Sigmoid colon (tissue), 6 donors: ENCODE measurements at regions not wholly inside any gene's neighbourhood (a gene's known extent, or its start where the extent isn't known, plus 50 kb on each side); places are given as distances from the start of the nearest gene placed in this dataset.
"Not testable (repeated sequence)": the region's sequence is repeated elsewhere in the genome, so short reads cannot be mapped to it uniquely, and the experiment has no call there.

Experiments used
- DNase-seq: peaks from one replicate; pipeline ENCODE4 v3.0.0-alpha.2; 2019
- H3K27ac ChIP-seq, 4 donors: fragments of 200-600 bp; sonication (generic); one replicate each; pipeline ENCODE4 v1.5.1; 2016 to 2019; ENCODE audit warnings: mild to moderate bottlenecking in 1 of 4
- H3K27me3 ChIP-seq, 3 donors: fragments of 200-600 bp; sonication (generic); one replicate each; pipeline ENCODE4 v1.5.1; 2019; ENCODE audit warnings: mild to moderate bottlenecking in 1 of 3
- H3K36me3 ChIP-seq, 4 donors: fragments of 200-600 bp; sonication (generic); one replicate each; pipeline ENCODE4 v1.5.1; 2016 to 2019
- H3K4me1 ChIP-seq, 4 donors: fragments of 200-600 bp; sonication (generic); one replicate each; pipeline ENCODE4 v1.5.1; 2017 to 2019
- H3K4me3 ChIP-seq, 4 donors: fragments of 200-600 bp; sonication (generic); one replicate each; pipeline ENCODE4 v1.5.1; 2017 to 2019; ENCODE audit warnings: mild to moderate bottlenecking in 2 of 4, moderate library complexity in 1 of 4
- H3K9me3 ChIP-seq, 4 donors: fragments of 200-600 bp in 3 of 4; sonication (generic) in 3 of 4; one replicate each; pipeline versions ENCODE4 v1.5.1 to v1.6.1; 2013 to 2019
- EP300 ChIP-seq, 4 donors: sonication (generic); formaldehyde crosslinking; IDR thresholded peaks; one replicate each; pipeline ENCODE4 v1.6.1; 2017; ENCODE audit warnings: antibody characterized with exemption in 4 of 4
- POLR2A ChIP-seq, 2 donors: fragments of 450-650 bp; IDR thresholded peaks; one replicate each; pipeline ENCODE4 v1.6.1; 2016; ENCODE audit warnings: antibody characterized with exemption in 2 of 2, mild to moderate bottlenecking in 2 of 2, moderate library complexity in 2 of 2
- POLR2AphosphoS5 ChIP-seq, 4 donors: sonication (generic); formaldehyde crosslinking; IDR thresholded peaks; one replicate each; pipeline ENCODE4 v1.6.1; 2017; ENCODE audit warnings: antibody characterized with exemption in 4 of 4
- WGBS, 2 donors: extraction: QIAGEN DNeasy Blood & Tissue Kit; methylation state at CpG; one replicate each; pipeline ENCODE4 v1.1.7; 2013; 5-methylcytosine and 5-hydroxymethylcytosine counted together
- intact Hi-C: fragments of 100-400 bp; cut with DNase I; formaldehyde crosslinking; loops from one replicate; pipeline ENCODE4 v1.15.1; 2023
- TF ChIP-seq, protein P1 (sequence below), 4 experiments: fragments of 450-650 bp in 3 of 4; fragments of 200-600 bp in 1 of 4; IDR thresholded peaks; one replicate each; pipeline ENCODE4 v1.5.1; 2016 to 2019; ENCODE audit warnings: antibody characterized with exemption in 4 of 4, mild to moderate bottlenecking in 3 of 4, moderate library complexity in 2 of 4
- donor health status: healthy with polysubstance abuse.
- donor health status: healthy.

GRCh38 chr13:50174630-50175029 is 159.4 kb downstream of the KCNRG start:
- H3K27me3 ChIP-seq: no peaks in the 10 kb centered on the region
- H3K4me3 ChIP-seq: no peak overlapping the region
- no peaks in the 10 kb centered on the region for H3K4me1 ChIP-seq
- no peak overlapping the region for H3K27ac ChIP-seq
- 92 to 94% methylated on average over 1 of the region's 1 CpG for WGBS, 2 donors
- intact Hi-C loops: loop anchor here (5.0 kb wide), 1 partner anchor 358 kb away; no protein-coding TSS in a partner anchor
- H3K9me3 ChIP-seq: no peaks in the 10 kb centered on the region
- DNase-seq: no peak
- no peak for TF ChIP-seq POLR2AphosphoS5 (IDR thresholded peaks at IDR 0.05)
- TF ChIP-seq, protein P1, sequence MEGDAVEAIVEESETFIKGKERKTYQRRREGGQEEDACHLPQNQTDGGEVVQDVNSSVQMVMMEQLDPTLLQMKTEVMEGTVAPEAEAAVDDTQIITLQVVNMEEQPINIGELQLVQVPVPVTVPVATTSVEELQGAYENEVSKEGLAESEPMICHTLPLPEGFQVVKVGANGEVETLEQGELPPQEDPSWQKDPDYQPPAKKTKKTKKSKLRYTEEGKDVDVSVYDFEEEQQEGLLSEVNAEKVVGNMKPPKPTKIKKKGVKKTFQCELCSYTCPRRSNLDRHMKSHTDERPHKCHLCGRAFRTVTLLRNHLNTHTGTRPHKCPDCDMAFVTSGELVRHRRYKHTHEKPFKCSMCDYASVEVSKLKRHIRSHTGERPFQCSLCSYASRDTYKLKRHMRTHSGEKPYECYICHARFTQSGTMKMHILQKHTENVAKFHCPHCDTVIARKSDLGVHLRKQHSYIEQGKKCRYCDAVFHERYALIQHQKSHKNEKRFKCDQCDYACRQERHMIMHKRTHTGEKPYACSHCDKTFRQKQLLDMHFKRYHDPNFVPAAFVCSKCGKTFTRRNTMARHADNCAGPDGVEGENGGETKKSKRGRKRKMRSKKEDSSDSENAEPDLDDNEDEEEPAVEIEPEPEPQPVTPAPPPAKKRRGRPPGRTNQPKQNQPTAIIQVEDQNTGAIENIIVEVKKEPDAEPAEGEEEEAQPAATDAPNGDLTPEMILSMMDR (IDR thresholded peaks at IDR 0.05): no peak
- TF ChIP-seq EP300 (IDR thresholded peaks at IDR 0.05): no peak
- TF ChIP-seq POLR2A (IDR thresholded peaks at IDR 0.05): no peak
- no peaks in the 10 kb centered on the region for H3K36me3 ChIP-seq

- Histone ChIP-seq H3K4me3 (no peak overlapping the region), H3K9me3 (no peaks in the 10 kb centered on the region), H3K27ac (no peak overlapping the region), H3K4me1 (no peaks in the 10 kb centered on the region), H3K27me3 (no peaks in the 10 kb centered on the region), H3K36me3 (no peaks in the 10 kb centered on the region)
- 88 to 92% methylated on average over 1 of the region's 1 CpG for WGBS, 2 donors
- intact Hi-C loops: no loop called here
- no peak for DNase-seq
- TF ChIP-seq EP300 (IDR thresholded peaks at IDR 0.05): no peak
- TF ChIP-seq POLR2A (IDR thresholded peaks at IDR 0.05): no peak
- TF ChIP-seq, protein P1 (IDR thresholded peaks at IDR 0.05): no peak
- TF ChIP-seq POLR2AphosphoS5 (IDR thresholded peaks at IDR 0.05): no peak
Measured at GRCh38 chr13:50179977-50180376, 164.7 kb downstream of the KCNRG start.

DNA sequence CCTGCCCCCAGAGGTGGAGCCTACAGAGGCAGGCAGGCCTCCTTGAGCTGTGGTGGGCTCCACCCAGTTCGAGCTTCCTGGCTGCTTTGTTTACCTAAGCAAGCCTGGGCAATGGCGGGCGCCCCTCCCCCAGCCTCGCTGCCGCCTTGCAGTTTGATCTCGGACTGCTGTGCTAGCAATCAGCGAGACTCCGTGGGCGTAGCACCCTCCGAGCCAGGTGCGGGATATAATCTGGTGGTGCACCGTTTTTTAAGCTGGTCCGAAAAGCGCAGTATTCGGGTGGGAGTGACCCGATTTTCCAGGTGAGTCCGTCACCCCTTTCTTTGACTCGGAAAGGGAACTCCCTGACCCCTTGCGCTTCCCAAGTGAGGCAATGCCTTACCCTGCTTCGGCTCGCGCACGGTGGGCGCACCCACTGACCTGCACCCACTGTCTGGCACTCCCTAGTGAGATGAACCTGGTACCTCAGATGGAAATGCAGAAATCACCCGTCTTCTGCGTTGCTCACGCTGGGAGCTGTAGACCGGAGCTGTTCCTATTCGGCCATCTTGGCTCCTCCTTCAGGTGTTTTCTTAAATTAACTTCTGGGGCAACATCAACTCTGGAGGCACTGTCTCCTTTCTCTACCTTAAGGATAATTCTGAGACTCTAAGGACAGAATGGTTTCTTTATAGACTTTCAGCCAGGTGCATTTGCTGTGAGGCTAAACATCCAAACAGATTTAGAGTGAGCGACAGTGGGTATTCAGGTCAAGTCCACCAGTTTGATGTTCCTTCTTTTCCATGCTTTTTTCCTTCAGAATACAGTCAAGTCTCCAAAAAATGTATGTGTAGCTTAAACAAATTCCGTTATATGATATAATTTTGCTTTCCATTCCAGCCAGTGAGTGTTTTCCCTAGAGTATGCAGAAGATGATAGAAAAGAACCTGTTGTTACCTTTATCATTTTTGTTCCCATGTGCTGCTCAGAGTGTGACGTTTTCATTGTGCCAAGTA is 170.8 kb downstream of the KCNRG start:
- H3K36me3 ChIP-seq, H3K4me1 ChIP-seq, intact Hi-C loops, H3K27ac ChIP-seq, H3K9me3 ChIP-seq, DNase-seq, H3K4me3 ChIP-seq, H3K27me3 ChIP-seq: not testable (repeated sequence)
- 34 to 82% methylated on average over 31 of the region's 32 CpGs for WGBS, 2 donors

- no peaks in the 10 kb centered on the region for H3K9me3 ChIP-seq
- no peaks in the 10 kb centered on the region for H3K27me3 ChIP-seq
- 87 to 90% methylated on average over 3 of the region's 3 CpGs for WGBS, 2 donors
- intact Hi-C loops: no loop called here
- H3K27ac ChIP-seq: no peak overlapping the region
- TF ChIP-seq, protein P1 (IDR thresholded peaks at IDR 0.05): no peak
- TF ChIP-seq POLR2A (IDR thresholded peaks at IDR 0.05) (no peak), EP300 (IDR thresholded peaks at IDR 0.05) (no peak), POLR2AphosphoS5 (IDR thresholded peaks at IDR 0.05) (no peak)
- no peaks in the 10 kb centered on the region for H3K36me3 ChIP-seq
- H3K4me3 ChIP-seq: no peak overlapping the region
- DNase-seq: no peak
- no peaks in the 10 kb centered on the region for H3K4me1 ChIP-seq
Measured at GRCh38 chr13:50187352-50188029, 172.2 kb downstream of the KCNRG start.

GRCh38 chr13:50188696-50189095 is 173.5 kb downstream of the KCNRG start:
- H3K4me1 ChIP-seq: no peaks in the 10 kb centered on the region
- H3K4me3 ChIP-seq: no peak overlapping the region
- intact Hi-C loops: no loop called here
- WGBS, 2 donors: 91 to 96% methylated on average over 1 of the region's 1 CpG
- TF ChIP-seq POLR2AphosphoS5 (IDR thresholded peaks at IDR 0.05) (no peak), EP300 (IDR thresholded peaks at IDR 0.05) (no peak), POLR2A (IDR thresholded peaks at IDR 0.05) (no peak)
- TF ChIP-seq, protein P1 (IDR thresholded peaks at IDR 0.05): no peak
- DNase-seq: no peak
- no peaks in the 10 kb centered on the region for H3K9me3 ChIP-seq
- no peaks in the 10 kb centered on the region for H3K36me3 ChIP-seq
- H3K27me3 ChIP-seq: no peaks in the 10 kb centered on the region
- H3K27ac ChIP-seq: no peak overlapping the region
